ENCODE measurements at regions not wholly inside any gene's neighbourhood (a gene's known extent, or its start where the extent isn't known, plus 50 kb on each side); places are given as distances from the start of the nearest gene placed in this dataset.

DNA sequence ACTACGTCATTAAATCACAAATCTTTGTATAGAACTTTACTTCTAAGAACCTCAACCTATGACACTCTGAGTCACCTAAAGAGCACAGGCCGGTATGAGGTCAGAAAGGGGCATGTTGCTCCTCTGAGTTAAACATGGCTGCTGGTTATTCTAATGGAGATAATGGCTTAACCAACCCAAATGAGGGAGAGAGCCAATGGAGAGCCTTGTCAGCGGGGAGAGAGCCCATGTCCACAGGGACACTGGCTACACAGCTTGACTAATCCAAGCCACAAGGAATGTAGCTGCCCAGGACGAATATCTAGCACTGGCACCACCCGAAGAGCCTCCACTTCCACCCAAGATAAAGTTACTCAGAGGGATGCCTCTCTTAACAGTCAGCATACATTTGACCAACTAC is 77.0 kb upstream of the STAC start:
- TF ChIP-seq ZNF398 (tag by site-specific recombination; IDR thresholded peaks at IDR 0.05) (no peak), ZNF692 (tag by site-specific recombination; IDR thresholded peaks at IDR 0.05) (no peak), ZNF514 (tag by site-specific recombination; IDR thresholded peaks at IDR 0.05) (no peak), ZNF629 (tag by site-specific recombination; IDR thresholded peaks at IDR 0.05) (no peak), ZBTB17 (tag by site-specific recombination; IDR thresholded peaks at IDR 0.05) (no peak), ZNF596 (tag by site-specific recombination; IDR thresholded peaks at IDR 0.05) (no peak), ZNF585B (tag by site-specific recombination; IDR thresholded peaks at IDR 0.05) (no peak), GLI4 (tag by site-specific recombination; IDR thresholded peaks at IDR 0.05) (no peak), SCRT1 (tag by site-specific recombination; IDR thresholded peaks at IDR 0.05; ENCODE audit: borderline replicate concordance) (no peak), ZNF239 (tag by site-specific recombination; IDR thresholded peaks at IDR 0.05) (no peak), REPIN1 (tag by site-specific recombination; IDR thresholded peaks at IDR 0.05; ENCODE audit: low read depth) (no peak), BCL11A (tag by site-specific recombination; IDR thresholded peaks at IDR 0.05; ENCODE audit: low read depth) (no peak)
- ChIA-PET POLR2A (no interaction called here), CTCF (interaction anchor here (0.5 kb wide), 1 partner anchor 12 kb away, joined by 3 read pairs; no protein-coding TSS in a partner anchor)
- Histone ChIP-seq H3K9me3 (ENCODE audit: control insufficient read depth, insufficient read depth, low read depth, low read length) (no peaks in the 10 kb centered on the region), H3K36me3 (ENCODE audit: control insufficient read depth in 2 of 2, insufficient read depth in 1 of 2, low read length in 2 of 2) (no peaks in the 10 kb centered on the region), H3K4me3 (ENCODE audit: low read depth, low read length) (no peak overlapping the region), H3K27ac (ENCODE audit: extremely low read depth, low read depth, low read length) (no peak overlapping the region), H3K4me1 (ENCODE audit: control insufficient read depth, insufficient read depth, low read length) (no peaks in the 10 kb centered on the region)

DNA sequence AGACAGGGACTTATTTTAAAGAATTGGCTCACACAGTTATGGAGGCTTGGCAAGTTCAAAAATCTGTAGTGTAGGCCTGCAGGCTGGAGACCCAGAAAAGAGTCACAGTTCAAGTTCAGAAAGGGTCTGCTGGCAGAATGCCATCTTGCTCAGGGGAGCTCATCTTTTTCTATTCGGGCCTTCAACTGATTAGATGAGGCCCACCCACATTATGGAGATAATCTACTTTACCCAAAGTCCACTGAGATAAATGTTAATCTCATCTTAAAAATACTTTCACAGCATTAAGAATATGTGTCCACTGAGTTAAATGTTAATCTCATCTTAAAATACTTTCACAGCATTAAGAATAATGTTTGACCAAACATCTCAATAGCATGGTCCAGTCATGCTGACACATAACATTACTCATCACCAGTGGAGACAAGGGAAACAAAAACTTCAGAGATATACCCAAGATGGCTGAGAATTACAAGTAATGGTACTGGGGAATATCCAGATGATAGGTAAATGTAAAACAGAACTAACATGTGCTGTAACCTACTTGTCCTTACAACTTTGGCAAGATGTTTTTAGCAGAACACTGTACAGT is 74.3 kb upstream of the STAC start:
- no peaks in the 10 kb centered on the region for H3K4me1 ChIP-seq (ENCODE audit: control insufficient read depth, insufficient read depth, low read length)
- POLR2A ChIA-PET = no interaction called here
- H3K4me3 ChIP-seq (ENCODE audit: low read depth, low read length) = no peak overlapping the region
- H3K36me3 ChIP-seq (ENCODE audit: control insufficient read depth in 2 of 2, insufficient read depth in 1 of 2, low read length in 2 of 2) = no peaks in the 10 kb centered on the region
- no peak overlapping the region for H3K27ac ChIP-seq (ENCODE audit: extremely low read depth, low read depth, low read length)
- H3K9me3 ChIP-seq (ENCODE audit: control insufficient read depth, insufficient read depth, low read depth, low read length) = no peaks in the 10 kb centered on the region
- TF ChIP-seq, protein P1, sequence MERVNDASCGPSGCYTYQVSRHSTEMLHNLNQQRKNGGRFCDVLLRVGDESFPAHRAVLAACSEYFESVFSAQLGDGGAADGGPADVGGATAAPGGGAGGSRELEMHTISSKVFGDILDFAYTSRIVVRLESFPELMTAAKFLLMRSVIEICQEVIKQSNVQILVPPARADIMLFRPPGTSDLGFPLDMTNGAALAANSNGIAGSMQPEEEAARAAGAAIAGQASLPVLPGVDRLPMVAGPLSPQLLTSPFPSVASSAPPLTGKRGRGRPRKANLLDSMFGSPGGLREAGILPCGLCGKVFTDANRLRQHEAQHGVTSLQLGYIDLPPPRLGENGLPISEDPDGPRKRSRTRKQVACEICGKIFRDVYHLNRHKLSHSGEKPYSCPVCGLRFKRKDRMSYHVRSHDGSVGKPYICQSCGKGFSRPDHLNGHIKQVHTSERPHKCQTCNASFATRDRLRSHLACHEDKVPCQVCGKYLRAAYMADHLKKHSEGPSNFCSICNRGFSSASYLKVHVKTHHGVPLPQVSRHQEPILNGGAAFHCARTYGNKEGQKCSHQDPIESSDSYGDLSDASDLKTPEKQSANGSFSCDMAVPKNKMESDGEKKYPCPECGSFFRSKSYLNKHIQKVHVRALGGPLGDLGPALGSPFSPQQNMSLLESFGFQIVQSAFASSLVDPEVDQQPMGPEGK (tag by site-specific recombination; IDR thresholded peaks at IDR 0.05) = no peak
- TF ChIP-seq ZNF114 (tag by site-specific recombination; IDR thresholded peaks at IDR 0.05) = no peak
- peak; percentile 96 for TF ChIP-seq ZNF10 (tag by site-specific recombination; IDR thresholded peaks at IDR 0.05)
- CTCF ChIA-PET = no interaction called here

DNA sequence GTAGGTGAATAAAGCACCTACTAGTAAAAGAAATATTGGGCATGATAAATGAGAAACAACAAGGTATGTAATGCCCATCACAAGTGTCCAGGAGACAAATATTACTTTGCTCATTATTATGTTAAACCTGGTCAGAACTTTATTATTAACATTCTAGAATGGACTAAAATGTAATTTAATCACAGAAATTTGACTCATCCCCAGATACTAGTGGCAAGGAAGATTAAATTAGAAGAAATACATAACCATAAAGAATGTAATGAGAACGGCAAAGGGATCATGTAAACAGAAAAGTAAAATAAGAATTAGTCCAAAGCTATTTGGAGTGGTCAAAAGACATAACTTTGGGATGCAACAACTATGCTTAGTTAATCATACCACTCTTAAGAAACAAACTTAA is 71.2 kb upstream of the STAC start:
- H3K9me3 ChIP-seq (ENCODE audit: control insufficient read depth, insufficient read depth, low read depth, low read length) = no peaks in the 10 kb centered on the region
- no peaks in the 10 kb centered on the region for H3K4me1 ChIP-seq (ENCODE audit: control insufficient read depth, insufficient read depth, low read length)
- CTCF ChIA-PET = no interaction called here
- H3K4me3 ChIP-seq (ENCODE audit: low read depth, low read length) = no peak overlapping the region
- POLR2A ChIA-PET = no interaction called here
- no peaks in the 10 kb centered on the region for H3K36me3 ChIP-seq (ENCODE audit: control insufficient read depth in 2 of 2, insufficient read depth in 1 of 2, low read length in 2 of 2)
- H3K27ac ChIP-seq (ENCODE audit: extremely low read depth, low read depth, low read length) = no peak overlapping the region
- TF ChIP-seq SP3 (tag by site-specific recombination; IDR thresholded peaks at IDR 0.05) (no peak), ZNF174 (tag by site-specific recombination; IDR thresholded peaks at IDR 0.05) (no peak), WT1 (tag by site-specific recombination; IDR thresholded peaks at IDR 0.05) (no peak), SCRT1 (tag by site-specific recombination; IDR thresholded peaks at IDR 0.05; ENCODE audit: borderline replicate concordance) (no peak), ZNF530 (tag by site-specific recombination; IDR thresholded peaks at IDR 0.05; ENCODE audit: low read depth) (no peak), REPIN1 (tag by site-specific recombination; IDR thresholded peaks at IDR 0.05; ENCODE audit: low read depth) (no peak), AEBP2 (tag by site-specific recombination; IDR thresholded peaks at IDR 0.05; ENCODE audit: borderline replicate concordance) (no peak), BCL6B (tag by site-specific recombination; IDR thresholded peaks at IDR 0.05) (no peak), ZNF560 (tag by site-specific recombination; IDR thresholded peaks at IDR 0.05; ENCODE audit: borderline replicate concordance) (no peak), ZNF404 (tag by site-specific recombination; IDR thresholded peaks at IDR 0.05) (no peak), ZNF140 (tag by site-specific recombination; IDR thresholded peaks at IDR 0.05) (no peak), ZNF24 (tag by site-specific recombination; IDR thresholded peaks at IDR 0.05) (no peak)

All from HEK293 (cell line).